Endothelial cell of hepatic sinusoid (primary cell): ENCODE measurements at regions not wholly inside any gene's neighbourhood (a gene's known extent, or its start where the extent isn't known, plus 50 kb on each side); places are given as distances from the start of the nearest gene placed in this dataset.
"Not testable (repeated sequence)": the region's sequence is repeated elsewhere in the genome, so short reads cannot be mapped to it uniquely, and the experiment has no call there.

Source experiments
- in situ Hi-C: cut with HindIII; loops from 2 replicates; pipeline ENCODE4 v1.10.0; 2017; ENCODE audit warnings: low sequenced_read_pairs

- in situ Hi-C loops = no loop called here
Measured at GRCh38 chr16:63904930-63905329, 1216.9 kb downstream of the CDH11 start.

- in situ Hi-C loops = no loop called here
Measured at GRCh38 chr16:63904182-63904581, 1217.7 kb downstream of the CDH11 start.

DNA sequence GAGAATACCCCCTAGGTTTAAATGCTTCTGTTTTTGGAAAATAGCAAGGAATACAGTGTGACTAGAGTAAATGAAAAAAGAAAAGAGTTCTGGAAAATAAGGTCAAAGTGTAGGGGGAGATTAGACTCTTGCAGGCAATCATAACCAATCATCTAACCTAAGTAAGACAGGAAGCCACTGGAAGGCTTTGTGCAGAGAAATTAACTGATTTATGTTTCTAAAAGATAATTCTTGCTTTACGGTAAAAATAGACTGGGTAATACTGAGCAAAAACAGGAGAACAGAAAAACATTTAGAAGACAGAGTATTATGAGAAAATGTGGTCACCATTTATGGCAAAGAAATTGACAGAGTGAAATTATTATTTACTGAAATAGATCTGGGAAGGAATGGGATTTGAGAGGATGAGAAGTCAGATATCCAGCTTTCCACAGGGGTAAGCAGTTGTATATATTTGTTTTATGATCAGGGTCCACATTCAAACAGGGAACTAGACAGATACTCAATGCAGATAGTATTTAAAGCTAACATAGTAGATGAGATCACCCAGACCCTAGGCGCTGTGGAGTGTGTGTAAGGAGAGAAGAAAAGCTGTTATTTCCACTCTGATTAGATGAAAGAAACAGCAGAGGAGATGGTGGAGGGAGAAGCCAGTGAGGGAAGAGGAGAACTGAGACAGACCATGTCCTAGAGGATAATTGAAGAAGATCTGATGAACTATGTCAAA is 1225.3 kb downstream of the CDH11 start:
- in situ Hi-C loops = no loop called here

- in situ Hi-C loops = no loop called here
Measured at GRCh38 chr16:63890723-63891122, 1231.1 kb downstream of the CDH11 start.

DNA sequence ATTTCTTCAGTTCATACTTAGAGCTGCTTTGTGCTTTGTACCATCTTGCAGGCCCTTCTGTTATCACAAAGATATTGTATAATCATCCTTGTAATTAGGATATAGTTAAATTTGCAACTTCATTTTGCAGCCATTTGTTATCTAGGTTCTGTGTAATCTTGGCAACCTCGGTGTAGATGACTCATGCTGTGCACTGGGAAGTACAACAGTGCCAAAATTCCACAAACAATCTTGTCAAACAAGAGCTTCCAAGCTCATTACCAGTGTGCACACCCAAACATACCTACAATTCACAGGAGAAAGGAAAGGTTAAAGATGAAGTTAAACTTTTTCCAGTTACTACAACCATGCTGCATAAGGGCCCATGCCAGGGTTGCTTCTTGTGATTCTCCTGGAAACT is 1231.8 kb downstream of the CDH11 start:
- in situ Hi-C loops = no loop called here

- in situ Hi-C loops = no loop called here
Measured at GRCh38 chr16:63883091-63883490, 1238.8 kb downstream of the CDH11 start.

DNA sequence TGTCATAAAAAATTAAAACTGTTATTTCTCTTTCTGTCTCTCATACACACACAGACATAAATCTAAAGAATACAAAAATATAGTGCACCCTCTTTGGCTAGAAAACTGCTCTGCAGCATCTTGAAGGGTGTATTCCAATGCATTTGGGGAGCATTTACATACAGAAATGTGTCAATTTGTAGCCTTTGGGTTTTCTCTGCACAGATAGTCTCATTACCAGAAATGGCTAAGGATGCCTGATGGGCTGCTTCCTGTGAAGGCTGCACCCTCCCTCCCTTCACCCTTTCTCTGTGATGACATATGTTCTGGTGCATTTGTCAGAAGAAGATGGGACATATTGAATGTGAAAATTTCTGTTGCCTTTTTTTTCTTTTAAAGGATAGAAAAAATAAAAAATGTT is 1239.3 kb downstream of the CDH11 start:
- in situ Hi-C loops = no loop called here

GRCh38 chr16:63880948-63881347 is 1240.9 kb downstream of the CDH11 start:
- in situ Hi-C loops = no loop called here

DNA sequence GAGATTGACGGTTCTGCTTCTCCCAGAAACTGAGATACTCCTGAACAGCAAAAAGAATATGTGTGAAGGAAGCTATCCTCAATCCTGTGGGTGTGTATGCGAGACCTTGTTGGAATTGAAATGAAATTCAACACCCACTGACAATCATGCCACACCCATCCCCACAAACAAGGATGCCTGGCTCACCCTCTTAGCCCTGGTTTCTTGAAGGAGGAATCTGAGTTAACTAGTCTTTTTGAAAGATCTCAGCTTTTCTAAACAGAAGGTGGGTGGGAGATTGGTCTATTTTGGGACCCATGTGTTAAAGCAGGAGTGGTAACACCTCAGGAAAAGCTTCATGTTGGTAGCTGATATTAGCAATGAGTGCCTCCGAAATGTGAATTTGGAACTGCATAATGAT is 1244.5 kb downstream of the CDH11 start:
- in situ Hi-C loops = no loop called here

DNA sequence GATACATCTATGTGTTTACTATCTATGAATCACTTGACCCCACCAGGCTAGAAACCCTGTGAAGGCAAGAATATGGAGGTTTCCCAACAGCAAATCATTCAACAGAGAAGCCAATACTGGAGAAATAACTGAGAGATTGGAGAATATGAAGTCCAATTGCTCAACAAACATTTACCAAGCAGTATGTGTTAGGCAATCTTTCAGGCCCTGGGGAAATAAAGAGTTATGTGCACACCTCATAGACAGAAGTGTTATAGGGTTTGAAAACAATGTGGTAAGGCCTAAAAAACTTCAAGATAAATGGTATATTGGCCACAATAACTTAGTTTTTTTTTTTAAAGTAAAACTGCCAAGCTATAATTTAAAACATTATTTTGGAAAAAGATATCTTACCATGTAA is 1245.8 kb downstream of the CDH11 start:
- in situ Hi-C loops = no loop called here

DNA sequence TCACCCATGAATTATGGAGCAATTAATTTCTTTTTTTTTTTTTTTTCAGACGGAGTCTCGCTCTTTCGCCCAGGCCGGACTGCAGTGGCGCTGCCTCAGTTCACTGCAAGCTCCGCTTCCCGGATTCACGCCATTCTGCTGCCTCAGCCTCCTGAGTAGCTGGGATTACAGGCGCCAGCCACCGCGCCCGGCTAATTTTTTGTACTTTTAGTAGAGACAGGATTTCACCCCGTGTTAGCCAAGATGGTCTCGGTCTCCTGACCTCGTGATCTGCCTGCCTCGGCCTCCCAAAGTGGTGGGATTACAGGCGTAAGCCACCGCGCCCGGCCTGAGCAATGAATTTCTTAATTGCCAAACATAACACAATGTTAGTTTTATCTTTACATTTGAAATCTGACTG is 1261.2 kb downstream of the CDH11 start:
- in situ Hi-C loops = not testable (repeated sequence)

GRCh38 chr16:63856537-63856936 is 1265.3 kb downstream of the CDH11 start:
- in situ Hi-C loops = no loop called here

DNA sequence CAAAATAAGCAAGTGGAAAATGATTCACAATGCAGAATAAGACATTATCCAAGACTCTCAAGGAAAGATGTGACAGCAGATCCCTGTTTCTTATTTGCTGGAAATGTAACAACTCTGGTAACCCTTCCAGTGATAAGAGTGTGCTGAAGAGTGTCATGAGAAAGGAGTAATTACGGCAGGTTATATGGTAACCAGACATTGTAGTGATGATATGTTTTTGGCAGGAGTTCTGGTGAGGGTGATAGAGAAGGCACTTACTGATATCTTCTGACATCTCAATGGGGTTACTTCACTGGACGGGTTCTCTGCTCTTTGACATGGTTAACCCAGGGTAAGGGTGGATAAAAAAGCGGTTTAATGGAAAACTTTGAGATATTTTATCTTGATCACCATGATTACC is 1270.9 kb downstream of the CDH11 start:
- in situ Hi-C loops = no loop called here

DNA sequence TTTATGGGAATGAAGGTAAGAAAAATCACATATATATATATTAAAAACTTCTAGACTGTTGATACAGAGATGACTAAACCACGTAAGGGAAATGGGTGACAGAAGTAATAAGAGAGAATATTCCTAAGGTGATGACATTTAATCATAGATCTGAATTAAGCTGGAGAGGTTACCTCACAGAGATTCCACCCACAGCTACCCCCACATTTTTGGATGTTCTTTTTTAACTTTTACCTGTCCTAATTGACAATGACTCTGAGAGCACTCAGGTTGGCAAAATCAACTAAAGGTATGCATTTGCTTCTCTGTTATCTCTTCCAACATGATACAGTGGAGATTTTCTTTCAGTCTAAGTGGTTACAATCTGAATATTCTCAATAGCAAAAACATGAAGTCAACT is 1280.6 kb downstream of the CDH11 start:
- in situ Hi-C loops = no loop called here

- in situ Hi-C loops = no loop called here
Measured at GRCh38 chr16:63830061-63830460, 1291.8 kb downstream of the CDH11 start.

DNA sequence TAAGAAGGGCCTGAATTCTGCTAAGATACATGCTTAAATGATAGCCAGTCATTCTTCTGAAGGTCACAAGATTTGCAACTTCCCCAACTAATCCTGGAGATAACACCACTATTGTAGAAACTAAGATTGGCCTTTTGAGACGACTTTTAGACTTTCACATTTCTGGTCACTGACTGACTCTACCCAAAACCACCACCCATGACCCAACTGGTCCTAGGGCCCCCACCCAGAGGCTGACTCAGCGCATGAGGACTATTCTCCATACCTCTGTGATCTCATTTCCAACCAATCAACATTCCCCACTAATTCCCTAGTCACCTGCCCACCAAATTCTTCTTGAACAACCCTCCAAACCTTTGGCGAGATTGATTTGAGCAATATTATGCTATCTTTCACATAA is 1299.0 kb downstream of the CDH11 start:
- in situ Hi-C loops = no loop called here

DNA sequence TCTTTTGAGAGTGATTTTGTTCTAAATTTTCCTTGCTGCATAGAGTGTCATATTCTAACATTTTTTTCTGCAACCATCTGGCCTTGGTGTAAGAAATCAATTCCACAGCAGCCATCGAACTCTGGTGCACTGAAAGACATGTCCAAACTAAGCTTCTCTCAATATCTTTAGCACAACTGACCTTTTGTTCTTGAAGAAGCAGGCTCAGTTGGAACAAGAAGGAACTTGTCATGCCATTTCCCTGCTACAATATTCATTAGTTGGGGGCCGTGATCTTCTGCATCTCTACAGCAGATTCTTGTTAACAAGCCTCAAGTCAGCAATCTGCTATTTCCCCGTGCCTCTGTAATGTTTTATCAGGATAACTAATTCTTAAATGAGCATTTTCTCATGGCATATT is 1305.6 kb downstream of the CDH11 start:
- in situ Hi-C loops = no loop called here

DNA sequence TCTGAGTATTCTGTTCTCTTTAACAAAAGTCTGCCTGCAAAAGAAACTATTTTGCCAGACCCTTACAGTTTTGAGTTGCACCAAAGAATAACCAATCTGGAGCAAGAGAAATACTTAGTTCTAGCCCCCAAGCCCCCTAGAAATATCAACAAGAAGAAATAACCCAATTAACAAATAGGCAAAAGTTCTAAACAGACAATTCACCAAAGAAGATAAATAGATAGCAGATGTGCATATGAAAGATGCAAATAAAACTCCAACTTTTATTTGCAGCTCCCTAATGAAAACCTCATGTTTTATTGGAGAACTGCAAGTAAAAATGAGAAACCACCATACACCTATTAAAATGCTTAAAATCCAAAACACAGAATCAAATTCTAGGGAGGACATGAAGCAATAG is 1308.0 kb downstream of the CDH11 start:
- in situ Hi-C loops = no loop called here

- in situ Hi-C loops = no loop called here
Measured at GRCh38 chr16:63808730-63809129, 1313.1 kb downstream of the CDH11 start.

DNA sequence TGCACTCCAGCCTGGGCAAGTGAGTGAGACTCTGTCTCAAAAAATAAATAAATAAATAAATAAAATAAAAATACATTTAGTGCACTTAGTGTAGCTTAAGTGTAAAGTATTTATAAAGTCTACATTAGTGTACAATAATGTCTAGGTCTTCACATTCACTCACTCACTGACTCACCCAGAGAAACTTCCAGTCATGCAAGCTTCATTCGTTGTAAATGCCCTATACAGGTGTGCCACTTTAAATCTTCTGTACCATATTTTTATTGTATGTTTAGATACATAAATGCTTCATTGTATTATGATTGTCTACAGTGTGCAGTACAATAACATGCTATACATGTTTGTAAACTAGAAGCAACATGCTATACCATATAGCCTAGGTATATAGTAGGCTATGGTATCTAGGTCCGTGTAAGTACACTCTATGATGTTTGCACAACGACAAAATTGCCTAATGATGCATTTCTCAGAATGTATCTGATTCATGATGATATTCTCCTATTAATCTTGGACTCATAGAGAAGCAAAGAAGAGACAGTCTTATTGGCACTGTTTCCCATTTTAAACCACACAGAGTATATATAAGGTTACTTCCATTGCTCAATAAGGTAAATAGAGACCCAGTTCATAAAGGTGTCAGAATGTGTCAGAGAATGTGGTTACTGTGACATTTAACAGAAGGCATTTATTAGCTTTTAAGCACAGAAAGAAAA is 1314.9 kb downstream of the CDH11 start:
- in situ Hi-C loops = no loop called here

DNA sequence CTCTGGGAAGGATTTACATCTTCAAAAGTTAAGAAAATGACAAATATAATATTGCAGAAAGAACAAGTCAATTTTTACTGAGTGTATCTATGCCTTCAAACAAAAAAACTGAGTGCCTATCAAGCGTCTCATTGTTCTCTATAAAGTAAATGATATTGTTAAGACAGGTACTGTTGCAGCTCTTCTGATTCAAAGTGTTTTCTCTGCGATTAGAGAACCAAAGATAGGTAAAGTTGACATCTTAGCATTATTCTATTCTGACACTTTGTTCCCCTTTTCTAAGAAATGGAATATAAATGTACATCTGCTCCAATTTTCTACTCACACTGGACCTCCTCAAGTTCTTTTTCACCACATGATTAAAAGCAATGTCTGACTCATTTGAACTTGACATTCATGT is 1317.7 kb downstream of the CDH11 start:
- in situ Hi-C loops = no loop called here

GRCh38 chr16:63789603-63790002 is 1332.3 kb downstream of the CDH11 start:
- in situ Hi-C loops = no loop called here

DNA sequence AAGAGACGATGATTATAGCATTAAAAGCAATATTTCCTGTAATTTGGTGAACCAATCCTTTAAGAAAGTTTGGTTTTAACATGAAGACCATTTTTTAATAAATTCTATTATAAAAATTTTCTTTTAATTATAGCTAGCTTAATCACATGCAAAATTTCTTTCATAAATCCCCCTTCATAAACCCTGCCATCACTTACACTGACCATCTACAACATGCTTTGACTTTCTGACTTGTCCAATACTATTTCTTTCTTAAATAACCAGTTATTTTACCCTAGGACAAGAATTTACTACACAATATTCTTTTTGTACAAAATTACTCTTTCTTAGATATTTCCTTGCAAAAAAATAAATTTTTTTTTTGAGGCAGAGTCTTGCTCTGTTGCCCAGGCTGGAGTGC is 1334.8 kb downstream of the CDH11 start:
- in situ Hi-C loops = no loop called here
